H1 (cell line): ENCODE measurements at regions not wholly inside any gene's neighbourhood (a gene's known extent, or its start where the extent isn't known, plus 50 kb on each side); places are given as distances from the start of the nearest gene placed in this dataset.

ENCODE experiments used
- CTCF ChIA-PET: fragments of 300-600 bp; sonication (Branson Sonifier 250); formaldehyde crosslinking; loops from one replicate; lab custom pipeline; 2021; ENCODE audit not compliant: partially characterized antibody; lab: Charles Lee
- POLR2A ChIA-PET: fragments of 300-600 bp; sonication (Branson Sonifier 250); formaldehyde crosslinking; loops from one replicate; lab custom pipeline; 2021; ENCODE audit warnings: inconsistent platforms; ENCODE audit not compliant: partially characterized antibody; lab: Charles Lee
- DNase-seq, 2 experiments: peaks; one replicate each; pipeline versions ENCODE4 v3.0.0 to v3.0.0-alpha.2; 2010 to 2022; ENCODE audit warnings: low spot score in 2 of 2, low read depth in 1 of 2, mixed read lengths in 1 of 2
- FAIRE-seq: peaks from 2 replicates; lab custom pipeline; 2011; peaks lifted over from hg19 to GRCh38; lab: Jason Lieb, UNC
- H2AFZ ChIP-seq: 2 replicates; pipeline ENCODE4 v1.8.1; 2012; ENCODE audit warnings: low read length, inconsistent platforms
- H2AK5ac ChIP-seq: 2 replicates; pipeline ENCODE4 v1.6.1; 2013; ENCODE audit warnings: low read depth, low read length
- H2BK120ac ChIP-seq: replicated peaks from 2 replicates; pipeline ENCODE3; 2013; ENCODE audit warnings: low read depth, low read length, inconsistent platforms
- H2BK12ac ChIP-seq: 2 replicates; pipeline ENCODE4 v1.6.1; 2013; ENCODE audit warnings: low read depth, low read length
- H2BK15ac ChIP-seq: 2 replicates; pipeline ENCODE4 v1.6.1; 2013; ENCODE audit warnings: low read length
- H2BK20ac ChIP-seq: 2 replicates; pipeline ENCODE4 v1.6.1; 2013; ENCODE audit warnings: low read length
- H2BK5ac ChIP-seq: 2 replicates; pipeline ENCODE4 v1.6.1; 2013; ENCODE audit warnings: low read depth, low read length
- H3K14ac ChIP-seq: 2 replicates; pipeline ENCODE4 v1.6.1; 2013; ENCODE audit warnings: inconsistent platforms; ENCODE audit not compliant: insufficient read length
- H3K18ac ChIP-seq: 2 replicates; pipeline ENCODE4 v1.6.1; 2013; ENCODE audit warnings: low read length; ENCODE audit errors: extremely low read depth
- H3K23ac ChIP-seq: 2 replicates; pipeline ENCODE4 v1.6.1; 2013; ENCODE audit warnings: inconsistent platforms; ENCODE audit not compliant: insufficient read length
- H3K23me2 ChIP-seq: 2 replicates; pipeline ENCODE4 v1.6.1; 2013; ENCODE audit warnings: low read depth, low read length
- H3K27ac ChIP-seq: 2 replicates; pipeline ENCODE4 v1.6.1; 2011; ENCODE audit warnings: low read depth, low read length, inconsistent platforms
- H3K27me3 ChIP-seq, 4 experiments: replicated peaks in 1 of 4; 1 replicate in 1 of 4; 2 replicates in 3 of 4; pipeline versions ENCODE4 v1.6.1 to v1.8.1; 2011 to 2013; ENCODE audit warnings: low read length in 3 of 4, mild to moderate bottlenecking in 3 of 4, inconsistent platforms in 2 of 4, mixed read lengths in 2 of 4, moderate library complexity in 1 of 4; ENCODE audit not compliant: control insufficient read depth in 3 of 4, insufficient read depth in 3 of 4; ENCODE audit errors: extremely low read depth in 1 of 4
- H3K36me3 ChIP-seq, 4 experiments: 2 replicates each; pipeline versions ENCODE4 v1.6.1 to v1.8.1; 2011 to 2013; ENCODE audit warnings: mild to moderate bottlenecking in 4 of 4, low read length in 3 of 4, moderate library complexity in 2 of 4, control low read depth in 1 of 4, inconsistent platforms in 1 of 4; ENCODE audit not compliant: insufficient read depth in 4 of 4, control insufficient read depth in 2 of 4
- H3K4ac ChIP-seq: replicated peaks from 2 replicates; pipeline ENCODE3; 2013; ENCODE audit warnings: low read length, low read depth, mixed read lengths, inconsistent platforms; ENCODE audit not compliant: insufficient read length
- H3K4me1 ChIP-seq, 4 experiments: replicated peaks in 1 of 4; 1 replicate in 1 of 4; 2 replicates in 3 of 4; pipeline versions ENCODE4 v1.6.1 to v1.8.1; 2011 to 2013; ENCODE audit warnings: low read length in 3 of 4, inconsistent platforms in 2 of 4, mixed read lengths in 1 of 4; ENCODE audit not compliant: insufficient read depth in 4 of 4, control insufficient read depth in 3 of 4
- H3K4me2 ChIP-seq, 2 experiments: 2 replicates each; pipeline versions ENCODE4 v1.6.1 to v1.8.1; 2011 to 2013; ENCODE audit warnings: low read depth in 2 of 2, low read length in 2 of 2, control low read depth in 1 of 2, inconsistent platforms in 1 of 2, mild to moderate bottlenecking in 1 of 2; ENCODE audit not compliant: insufficient read depth in 1 of 2
- H3K4me3 ChIP-seq, 4 experiments: fragments of 200-600, 300-600 bp in 1 of 4; sonication (generic), shearing (Covaris generic), sonication (Bioruptor Twin) in 1 of 4; 2 replicates each; pipeline versions ENCODE4 v1.5.1 to v1.8.1; 2011 to 2016; ENCODE audit warnings: low read length in 4 of 4, low read depth in 3 of 4, control low read depth in 2 of 4, inconsistent platforms in 2 of 4, mild to moderate bottlenecking in 2 of 4, mixed read lengths in 1 of 4, moderate library complexity in 1 of 4; ENCODE audit not compliant: insufficient read depth in 2 of 4; ENCODE audit errors: extremely low read depth in 1 of 4
- H3K56ac ChIP-seq: replicated peaks from 2 replicates; pipeline ENCODE3; 2013; ENCODE audit warnings: low read depth, mild to moderate bottlenecking, mixed read lengths, low read length, inconsistent platforms; ENCODE audit not compliant: insufficient read length
- H3K79me1 ChIP-seq: 2 replicates; pipeline ENCODE4 v1.6.1; 2013; ENCODE audit warnings: low read depth, low read length, control low read depth
- H3K79me2 ChIP-seq, 2 experiments: 2 replicates each; pipeline versions ENCODE4 v1.6.1 to v1.8.1; 2012 to 2013; ENCODE audit warnings: low read length in 2 of 2, mild to moderate bottlenecking in 2 of 2, inconsistent platforms in 1 of 2; ENCODE audit not compliant: insufficient read depth in 2 of 2, control insufficient read depth in 1 of 2
- H3K9ac ChIP-seq, 4 experiments: replicated peaks in 1 of 4; 1 replicate in 1 of 4; 2 replicates in 3 of 4; pipeline versions ENCODE4 v1.6.1 to v1.8.1; 2011 to 2013; ENCODE audit warnings: low read depth in 3 of 4, low read length in 3 of 4, control low read depth in 2 of 4, mild to moderate bottlenecking in 2 of 4, moderate library complexity in 2 of 4, inconsistent platforms in 1 of 4; ENCODE audit errors: extremely low read depth in 1 of 4
- H3K9me3 ChIP-seq, 2 experiments: 2 replicates each; pipeline versions ENCODE4 v1.6.1 to v1.8.1; 2012 to 2013; ENCODE audit warnings: mild to moderate bottlenecking in 2 of 2, moderate library complexity in 2 of 2, control low read depth in 1 of 2, inconsistent platforms in 1 of 2, low read depth in 1 of 2, low read length in 1 of 2, mixed read lengths in 1 of 2; ENCODE audit not compliant: insufficient read depth in 2 of 2
- H4K20me1 ChIP-seq, 2 experiments: replicated peaks in 1 of 2; 2 replicates each; pipeline versions ENCODE3 to v1.8.1; 2011 to 2013; ENCODE audit warnings: inconsistent platforms in 2 of 2, low read length in 2 of 2, mild to moderate bottlenecking in 1 of 2; ENCODE audit not compliant: insufficient read depth in 2 of 2, control insufficient read depth in 1 of 2
- H4K5ac ChIP-seq: 2 replicates; pipeline ENCODE4 v1.6.1; 2013; ENCODE audit warnings: low read length, low read depth, mixed read lengths, inconsistent platforms; ENCODE audit not compliant: insufficient read length
- H4K8ac ChIP-seq: 2 replicates; pipeline ENCODE4 v1.8.0; 2013; ENCODE audit warnings: mild to moderate bottlenecking, moderate library complexity, low read length, inconsistent platforms; ENCODE audit not compliant: insufficient read depth; ENCODE audit errors: extremely low read depth
- H4K91ac ChIP-seq: replicated peaks from 2 replicates; pipeline ENCODE3; 2013; ENCODE audit warnings: low read length, mixed read lengths, inconsistent platforms; ENCODE audit not compliant: insufficient read length
- FOSL1 ChIP-seq: IDR thresholded peaks from 2 replicates; pipeline ENCODE4 v1.6.1; 2011; ENCODE audit warnings: mild to moderate bottlenecking, low read depth, low read length, moderate library complexity; ENCODE audit not compliant: insufficient read depth
- MAFK ChIP-seq: IDR thresholded peaks from 2 replicates; pipeline ENCODE4 v1.6.1; 2012; ENCODE audit warnings: low read depth, mild to moderate bottlenecking, improper control_type of control experiment, low read length
- RNF2 ChIP-seq: fragments of 200-900, 300-1000 bp; sonication (generic); IDR thresholded peaks from 2 replicates; pipeline ENCODE4 v1.7.1; 2016; ENCODE audit warnings: borderline replicate concordance, low read depth, mild to moderate bottlenecking, antibody characterized with exemption, low read length; ENCODE audit not compliant: poor library complexity, severe bottlenecking; ENCODE audit errors: missing control alignments
- WGBS, 2 experiments: shearing (Covaris generic) in 1 of 2; methylation state at CpG; one replicate each; pipeline versions ENCODE4 v1.1.6 to v1.1.7; 2013 to 2015; ENCODE audit warnings: low lambda C conversion rate in 2 of 2, mixed read lengths in 2 of 2, inconsistent platforms in 1 of 2, low coverage in 1 of 2, missing lambda C conversion rate in 1 of 2; ENCODE audit not compliant: insufficient replicate concordance in 2 of 2, insufficient coverage in 1 of 2, insufficient read length in 1 of 2; ENCODE audit errors: extremely low coverage in 1 of 2, missing lambda C conversion rate in 1 of 2; 5-methylcytosine and 5-hydroxymethylcytosine counted together

DNA sequence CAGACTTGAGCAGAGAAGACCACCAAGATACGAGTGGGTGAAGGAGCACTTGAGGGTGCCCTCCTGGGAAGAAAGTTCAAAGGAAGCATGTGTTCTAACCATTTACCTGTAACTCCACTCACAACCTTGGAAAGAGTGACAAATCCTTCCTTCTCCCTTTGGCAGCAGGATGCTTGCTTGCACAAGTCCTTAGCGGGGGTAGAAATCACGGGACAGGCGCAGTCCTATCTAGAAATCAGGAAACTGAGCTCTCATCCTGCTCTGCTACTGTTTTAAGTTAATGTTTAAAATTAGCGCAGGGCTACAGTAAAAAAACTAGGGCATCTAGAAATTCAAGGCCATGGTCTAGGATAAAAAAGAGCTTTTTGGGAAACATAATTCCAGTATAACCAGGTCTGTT is 100.9 kb upstream of the PTPRM start:
- FAIRE-seq (no peak), DNase-seq (no peak)
- TF ChIP-seq MAFK, result no peak
- no peak for TF ChIP-seq RNF2
- no peak for TF ChIP-seq FOSL1
- Histone ChIP-seq H3K14ac (no peak overlapping the region), H3K18ac (no peak overlapping the region), H3K27me3 (no peaks in the 10 kb centered on the region), H3K27ac (no peak overlapping the region), H3K4me3 (no peak overlapping the region), H3K79me1 (no peaks in the 10 kb centered on the region), H4K5ac (no peak overlapping the region), H2BK20ac (no peak overlapping the region), H2AFZ (0 out of 2 replicates have a peak overlapping the region, but pooled peaks have one; percentile 50), H3K4me1 (peaks cover 0 to 2% (median 0%) of the 10 kb centered on the region in 4 experiments; a peak in 1 of 7 replicates), H2BK15ac (no peak overlapping the region), H3K79me2 (no peaks in the 10 kb centered on the region), H3K56ac (no peak overlapping the region), H3K36me3 (no peaks in the 10 kb centered on the region), H4K8ac (no peak overlapping the region), H2BK5ac (no peak overlapping the region), H4K20me1 (no peaks in the 10 kb centered on the region), H4K91ac (no peak overlapping the region), H3K9ac (no peak overlapping the region), H3K23me2 (no peaks in the 10 kb centered on the region), H2BK120ac (no peak overlapping the region), H2AK5ac (no peak overlapping the region), H2BK12ac (no peak overlapping the region), H3K4me2 (no peak overlapping the region), H3K9me3 (no peaks in the 10 kb centered on the region), H3K4ac (no peak overlapping the region), H3K23ac (no peak overlapping the region)
- CTCF ChIA-PET, result interaction anchor here (1.7 to 2.0 kb wide), 2 partner anchors 14 to 101 kb away, joined by 5 to 11 read pairs; partner anchors contain the start of gene PTPRM
- WGBS, 2 experiments, result 89% methylated on average over 5 of the region's 5 CpGs; no CpG with 5 or more reads in 1 of the 2 experiments
- POLR2A ChIA-PET, result interaction anchor here (1.4 kb wide), 1 partner anchor 12 kb away, joined by 3 read pairs; no protein-coding TSS in a partner anchor
